Activated effector memory CD4-positive, alpha-beta T cell treated with anti-CD3 and anti-CD28 coated beads, Interleukin-2, amount 50 U/mL, for 16 hours (primary cell): ENCODE measurements at regions not wholly inside any gene's neighbourhood (a gene's known extent, or its start where the extent isn't known, plus 50 kb on each side); places are given as distances from the start of the nearest gene placed in this dataset.

Source experiments
- DNase-seq: peaks from one replicate; pipeline ENCODE4 v3.0.0-alpha.2; 2020

- DNase-seq, result no peak
Observed at GRCh38 chrX:76228499-76228898, 55.6 kb downstream of the PBDC1 start.

- no peak for DNase-seq
Observed at GRCh38 chrX:76248901-76249300, 76.0 kb downstream of the PBDC1 start.

- peak; percentile 64 for DNase-seq
Observed at GRCh38 chrX:76253432-76253831, 80.6 kb downstream of the PBDC1 start.

GRCh38 chrX:76279007-76279406 is 106.1 kb downstream of the PBDC1 start:
- DNase-seq, result peak; percentile 66
